ENCODE measurements at regions not wholly inside any gene's neighbourhood (a gene's known extent, or its start where the extent isn't known, plus 50 kb on each side); places are given as distances from the start of the nearest gene placed in this dataset.

DNA sequence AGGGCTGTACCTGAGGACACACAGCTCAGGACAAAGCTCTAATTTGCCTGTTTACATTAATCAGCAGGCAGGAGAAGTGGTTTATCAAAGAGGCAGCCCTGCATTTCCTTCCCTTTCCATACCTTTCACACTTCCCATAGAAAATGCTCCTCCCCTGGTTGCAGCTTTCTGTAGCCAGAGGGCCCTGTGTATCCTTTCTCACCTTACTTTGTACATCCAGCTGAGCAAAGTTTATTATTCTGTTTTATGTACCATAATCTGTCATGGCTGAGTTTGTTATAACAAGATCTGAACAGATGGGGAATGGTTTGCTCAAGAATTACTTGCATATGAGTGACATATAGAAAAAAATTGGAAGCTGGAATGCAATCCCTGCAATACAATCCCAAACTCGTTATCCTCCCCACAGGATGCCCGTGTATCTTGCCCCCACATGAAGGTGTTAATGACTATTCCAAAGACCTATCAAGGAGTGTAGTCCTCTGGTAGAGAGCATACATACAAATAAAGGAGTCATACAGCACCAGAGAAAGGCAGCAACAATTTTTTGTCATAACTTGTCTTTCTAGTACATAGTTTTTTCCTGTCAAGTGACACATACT is 1025.8 kb upstream of the KLHL29 start:
- Mint-ChIP-seq H3K27me3 (no peaks in the 10 kb centered on the region), H3K27ac (no peak overlapping the region)

DNA sequence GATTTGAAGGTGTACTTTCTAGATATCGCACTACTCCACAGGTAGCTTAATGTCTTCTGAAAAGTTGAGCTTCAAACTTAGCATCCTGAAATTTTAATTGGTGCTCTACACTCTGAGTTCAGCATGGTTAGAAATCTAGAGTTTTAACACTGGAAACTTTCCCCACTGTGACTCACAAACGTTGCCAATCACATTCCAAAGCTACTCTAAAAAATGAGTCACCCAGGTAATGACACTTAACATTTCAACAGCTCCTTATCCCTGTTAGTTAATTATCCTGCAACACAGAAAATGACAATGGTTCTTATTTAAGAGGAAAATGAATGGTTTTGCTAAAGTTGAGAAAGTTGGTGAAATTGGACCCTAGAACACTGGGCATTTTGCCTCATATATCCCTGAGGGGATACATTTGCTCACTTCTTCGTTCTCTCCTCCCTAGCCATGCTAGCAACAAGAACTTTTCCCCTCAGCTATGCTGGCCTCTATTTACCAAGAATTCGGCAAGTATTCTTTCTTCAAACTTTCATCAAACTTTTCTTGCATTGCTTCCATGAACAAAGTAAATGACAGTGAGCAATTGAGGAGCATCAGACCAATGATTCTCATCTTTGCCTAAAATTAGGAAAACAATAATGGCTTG is 1024.1 kb upstream of the KLHL29 start:
- no peak overlapping the region for H3K4me3 Mint-ChIP-seq
- H3K4me1 Mint-ChIP-seq, result no peaks in the 10 kb centered on the region

More for the DNA sequence above, 1025.8 kb upstream of the KLHL29 start:
- H3K36me3 Mint-ChIP-seq, result no peaks in the 10 kb centered on the region
- DNase-seq (no peak), ATAC-seq (ENCODE audit: low read depth in 2 of 2) (no peak)
- H3K4me3 Mint-ChIP-seq, result no peak overlapping the region
- H3K9me3 Mint-ChIP-seq, result peaks cover 0 to 2% (median 0%) of the 10 kb centered on the region in 7 donors
- H3K4me1 Mint-ChIP-seq, result no peaks in the 10 kb centered on the region

DNA sequence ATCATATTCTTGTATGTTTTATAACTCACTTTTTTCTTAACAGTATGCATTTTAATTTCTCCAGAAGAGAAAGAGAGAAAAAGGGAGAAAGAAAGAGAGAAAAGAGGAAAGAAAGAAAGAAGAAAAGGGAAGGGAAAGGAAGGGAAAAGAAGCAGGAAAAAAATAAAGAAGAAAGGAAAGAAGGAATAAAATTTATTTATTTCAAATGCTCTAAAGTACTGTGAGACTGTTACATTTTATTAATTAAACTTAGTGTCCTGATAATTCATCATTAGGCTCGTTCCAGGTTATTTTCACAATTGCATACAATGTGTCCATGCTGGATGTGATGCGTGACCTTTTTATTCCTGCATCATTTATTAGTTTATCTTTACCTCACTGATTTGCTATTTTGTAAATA is 1023.4 kb upstream of the KLHL29 start:
- H3K4me1 Mint-ChIP-seq, result no peaks in the 10 kb centered on the region
- H3K4me3 Mint-ChIP-seq, result no peak overlapping the region
- no peaks in the 10 kb centered on the region for H3K27me3 Mint-ChIP-seq
- H3K36me3 Mint-ChIP-seq, result no peaks in the 10 kb centered on the region
- ATAC-seq (ENCODE audit: low read depth in 2 of 2), result no peak
- H3K9me3 Mint-ChIP-seq, result peaks cover 0 to 4% (median 0%) of the 10 kb centered on the region in 7 donors
- no peak overlapping the region for H3K27ac Mint-ChIP-seq
- no peak for DNase-seq

More for the DNA sequence above, 1024.1 kb upstream of the KLHL29 start:
- no peak for ATAC-seq (ENCODE audit: low read depth in 2 of 2)
- H3K27me3 Mint-ChIP-seq, result no peaks in the 10 kb centered on the region
- peaks cover 0 to 4% (median 0%) of the 10 kb centered on the region in 7 donors for H3K9me3 Mint-ChIP-seq
- H3K27ac Mint-ChIP-seq, result no peak overlapping the region
- no peak for DNase-seq
- H3K36me3 Mint-ChIP-seq, result no peaks in the 10 kb centered on the region

DNA sequence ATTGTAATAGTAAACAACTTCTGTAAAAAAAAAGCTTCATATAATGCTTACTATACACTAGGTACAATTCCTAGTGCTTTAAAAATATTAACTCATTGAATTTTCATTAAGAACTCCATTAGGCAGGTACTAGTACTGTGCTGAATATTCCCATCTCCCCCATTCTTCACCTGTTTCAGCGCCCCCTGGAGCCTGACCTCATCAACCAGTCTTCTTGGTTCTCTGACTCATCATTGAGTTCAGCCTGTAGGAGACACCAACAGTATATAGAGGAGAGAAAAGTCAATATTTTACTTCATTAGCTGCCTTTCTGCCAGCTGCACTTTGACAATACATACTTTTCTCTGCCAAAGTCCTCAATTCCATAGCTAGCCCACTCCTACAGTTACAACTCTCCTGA is 1009.9 kb upstream of the KLHL29 start:
- no peaks in the 10 kb centered on the region for H3K27me3 Mint-ChIP-seq
- no peak overlapping the region for H3K4me3 Mint-ChIP-seq
- DNase-seq (no peak), ATAC-seq (ENCODE audit: low read depth in 2 of 2) (no peak)
- H3K36me3 Mint-ChIP-seq, result no peaks in the 10 kb centered on the region
- no peaks in the 10 kb centered on the region for H3K4me1 Mint-ChIP-seq
- H3K9me3 Mint-ChIP-seq, result peaks cover 0 to 5% (median 1%) of the 10 kb centered on the region in 7 donors
- no peak overlapping the region for H3K27ac Mint-ChIP-seq

DNA sequence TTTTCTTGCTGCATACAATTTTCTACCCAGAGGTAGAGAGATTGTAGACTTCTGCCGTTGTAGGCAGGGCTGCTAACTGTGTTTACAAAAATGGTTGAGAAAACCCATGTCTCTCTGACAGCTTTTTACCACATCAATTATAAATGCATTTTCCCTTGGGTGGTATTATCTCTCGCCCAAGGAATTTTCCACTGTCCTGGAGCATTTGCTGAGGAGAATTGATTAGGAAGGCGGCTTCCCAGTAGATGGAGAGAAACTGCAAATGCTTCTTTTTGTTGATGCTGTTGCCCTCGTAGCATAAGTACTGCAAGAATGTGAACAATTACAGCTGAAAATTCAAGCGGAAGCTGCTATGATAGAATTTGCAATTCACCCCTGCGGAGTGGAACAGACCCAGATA is 1007.7 kb upstream of the KLHL29 start:
- no peaks in the 10 kb centered on the region for H3K4me1 Mint-ChIP-seq
- no peaks in the 10 kb centered on the region for H3K36me3 Mint-ChIP-seq
- no peak overlapping the region for H3K27ac Mint-ChIP-seq
- ATAC-seq (ENCODE audit: low read depth in 2 of 2), result no peak
- H3K27me3 Mint-ChIP-seq, result no peaks in the 10 kb centered on the region
- DNase-seq, result no peak
- peaks cover 0 to 5% (median 0%) of the 10 kb centered on the region in 7 donors for H3K9me3 Mint-ChIP-seq
- no peak overlapping the region for H3K4me3 Mint-ChIP-seq

DNA sequence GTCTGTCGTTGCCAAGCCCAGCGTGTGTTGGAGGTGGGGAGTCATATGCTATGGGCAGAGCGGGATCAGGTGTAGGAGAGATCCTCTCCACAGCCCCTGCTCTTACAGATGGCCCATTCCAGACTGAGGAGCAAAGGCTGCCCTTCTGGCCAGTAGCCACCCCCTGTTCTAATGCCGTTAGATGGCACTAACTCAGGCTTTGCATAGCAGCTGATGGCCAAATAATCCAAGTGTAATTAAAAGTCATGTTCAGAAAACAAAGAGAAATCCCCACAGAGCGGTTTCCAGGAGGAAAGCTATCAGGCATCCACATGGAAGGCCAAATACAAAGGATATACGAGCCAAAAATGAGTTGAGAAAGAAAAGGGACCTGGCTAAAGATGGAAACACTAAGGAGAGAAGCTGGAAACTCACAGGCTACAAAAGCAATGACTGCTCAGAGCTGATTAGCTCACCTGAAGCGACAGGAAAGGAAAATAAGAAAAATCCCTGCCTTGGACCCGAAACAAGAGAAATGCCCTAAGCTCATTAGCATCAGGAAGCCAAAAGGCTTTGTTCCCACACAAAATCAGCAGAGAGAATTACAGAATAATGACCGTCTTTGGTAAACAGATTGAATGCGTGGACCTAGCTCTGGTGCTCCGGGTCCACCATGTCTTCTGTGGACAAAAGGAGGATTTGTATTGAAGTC is 1002.4 kb upstream of the KLHL29 start:
- Mint-ChIP-seq H3K36me3 (no peaks in the 10 kb centered on the region), H3K4me1 (no peaks in the 10 kb centered on the region), H3K9me3 (peaks cover 0 to 5% (median 1%) of the 10 kb centered on the region in 7 donors), H3K27ac (no peak overlapping the region), H3K4me3 (no peak overlapping the region), H3K27me3 (no peaks in the 10 kb centered on the region)
- DNase-seq (no peak), ATAC-seq (ENCODE audit: low read depth in 2 of 2) (no peak)

DNA sequence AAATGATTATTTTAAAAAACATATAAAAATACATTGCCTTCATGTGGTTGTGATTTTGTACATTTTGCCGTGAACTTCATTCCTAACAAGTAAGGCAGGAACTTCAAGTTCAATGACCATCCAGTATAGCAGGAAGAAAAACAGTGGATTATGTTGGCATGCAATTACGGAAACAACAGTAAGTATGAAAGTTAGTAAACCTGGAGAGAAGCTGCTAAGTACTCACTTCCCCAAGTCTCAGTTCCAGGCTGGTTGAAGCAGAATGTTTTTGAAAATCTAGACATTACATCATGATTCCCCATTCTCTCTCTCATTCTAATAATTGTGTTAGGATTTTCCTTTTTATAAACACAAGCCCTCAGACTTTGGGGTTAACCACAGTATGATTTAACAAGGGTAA is 987.1 kb upstream of the KLHL29 start:
- no peaks in the 10 kb centered on the region for H3K27me3 Mint-ChIP-seq
- no peak overlapping the region for H3K27ac Mint-ChIP-seq
- H3K4me3 Mint-ChIP-seq, result no peak overlapping the region
- H3K9me3 Mint-ChIP-seq, result peaks cover 0 to 7% (median 0%) of the 10 kb centered on the region in 7 donors
- no peaks in the 10 kb centered on the region for H3K36me3 Mint-ChIP-seq
- ATAC-seq (ENCODE audit: low read depth in 2 of 2) (no peak), DNase-seq (no peak)
- no peaks in the 10 kb centered on the region for H3K4me1 Mint-ChIP-seq

DNA sequence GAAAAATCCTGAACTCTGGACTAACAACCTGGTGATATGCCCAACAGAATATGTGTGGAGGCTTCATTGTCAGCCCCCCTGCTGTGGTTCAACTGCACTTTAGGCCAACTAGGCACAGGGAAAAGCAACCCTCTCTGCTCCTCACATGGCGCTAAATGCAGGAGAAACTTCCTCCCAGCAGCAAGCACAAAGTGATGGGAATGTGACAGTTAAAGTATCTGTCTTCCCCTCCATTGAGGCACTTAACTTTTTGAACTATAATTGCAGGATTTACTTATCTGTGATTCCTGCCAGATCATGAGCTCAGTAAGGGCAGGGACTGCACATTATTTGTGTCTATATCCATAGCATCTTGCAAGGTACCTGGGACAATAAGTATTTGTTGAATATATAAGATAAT is 981.2 kb upstream of the KLHL29 start:
- Mint-ChIP-seq H3K27ac (no peak overlapping the region), H3K9me3 (peaks cover 0 to 15% (median 2%) of the 10 kb centered on the region in 7 donors), H3K36me3 (no peaks in the 10 kb centered on the region), H3K4me1 (peaks cover 3 to 11% (median 7%) of the 10 kb centered on the region in 3 donors), H3K27me3 (no peaks in the 10 kb centered on the region), H3K4me3 (no peak overlapping the region)
- ATAC-seq (ENCODE audit: low read depth in 2 of 2) (no peak), DNase-seq (no peak)

DNA sequence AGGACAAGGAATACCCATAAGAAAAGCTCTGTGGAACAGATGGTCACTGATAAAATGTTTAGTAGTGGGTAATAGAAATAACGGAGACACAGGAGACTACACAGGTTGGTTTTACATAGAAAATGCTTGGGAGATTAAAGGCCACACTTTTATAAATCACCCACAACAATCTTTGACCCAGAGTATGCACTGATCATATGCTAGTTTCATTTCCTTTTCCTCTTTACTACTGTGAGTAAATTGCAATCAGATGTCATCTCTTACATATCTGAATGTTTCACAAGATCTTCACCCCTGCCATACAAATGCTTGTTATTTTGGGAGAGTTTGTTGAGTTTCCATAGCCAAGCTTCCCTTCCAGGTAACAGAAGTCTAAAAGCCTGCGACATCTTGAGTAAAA is 978.4 kb upstream of the KLHL29 start:
- no peaks in the 10 kb centered on the region for H3K36me3 Mint-ChIP-seq
- no peaks in the 10 kb centered on the region for H3K27me3 Mint-ChIP-seq
- ATAC-seq (ENCODE audit: low read depth in 2 of 2), result no peak
- no peak for DNase-seq
- no peak overlapping the region for H3K27ac Mint-ChIP-seq
- no peak overlapping the region for H3K4me3 Mint-ChIP-seq
- peaks cover 3 to 11% (median 7%) of the 10 kb centered on the region in 3 donors for H3K4me1 Mint-ChIP-seq
- H3K9me3 Mint-ChIP-seq, result peaks cover 0 to 9% (median 0%) of the 10 kb centered on the region in 7 donors

DNA sequence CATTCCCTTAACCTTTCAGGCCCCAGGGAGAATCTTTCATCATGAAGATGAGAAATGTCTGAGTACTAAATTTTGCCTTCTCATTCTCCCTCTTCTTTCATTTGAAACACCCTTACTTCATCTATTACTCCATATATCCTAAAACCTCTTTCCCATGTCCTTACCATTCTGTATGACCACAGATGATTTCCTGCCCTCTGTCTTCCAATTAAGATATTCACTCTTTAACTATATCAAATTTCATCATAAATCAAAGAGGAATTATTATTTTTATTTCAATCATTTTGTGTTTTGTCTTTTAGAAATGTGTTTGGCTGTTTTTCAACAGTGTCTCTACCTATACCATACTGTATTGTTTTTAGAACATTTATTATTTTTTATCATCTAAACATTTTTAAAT is 964.9 kb upstream of the KLHL29 start:
- no peak overlapping the region for H3K27ac Mint-ChIP-seq
- ATAC-seq (ENCODE audit: low read depth in 2 of 2) (no peak), DNase-seq (no peak)
- H3K27me3 Mint-ChIP-seq, result no peaks in the 10 kb centered on the region
- H3K9me3 Mint-ChIP-seq, result peaks cover 7 to 32% (median 10%) of the 10 kb centered on the region in 7 donors
- no peak overlapping the region for H3K4me3 Mint-ChIP-seq
- no peaks in the 10 kb centered on the region for H3K4me1 Mint-ChIP-seq
- no peaks in the 10 kb centered on the region for H3K36me3 Mint-ChIP-seq

DNA sequence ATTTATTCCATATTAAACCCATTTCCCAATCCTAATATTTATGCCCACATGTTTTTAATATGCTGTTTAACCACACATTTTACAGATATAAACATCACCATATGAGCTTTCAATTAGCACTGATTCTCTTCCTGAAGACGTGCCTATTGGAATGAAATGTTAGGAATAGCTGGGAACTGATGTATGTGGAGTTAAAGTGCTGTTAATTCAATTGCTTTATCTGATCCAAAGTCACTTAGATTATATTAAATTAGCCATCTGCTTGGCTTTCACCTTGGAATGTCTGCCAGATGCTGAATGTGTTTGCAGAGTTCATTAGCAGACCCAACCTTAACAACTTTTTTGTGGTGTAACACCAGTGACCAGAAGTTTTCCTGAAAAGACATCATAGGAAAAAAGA is 942.9 kb upstream of the KLHL29 start:
- ATAC-seq (ENCODE audit: low read depth in 2 of 2) (no peak), DNase-seq (no peak)
- Mint-ChIP-seq H3K4me1 (no peaks in the 10 kb centered on the region), H3K27me3 (no peaks in the 10 kb centered on the region), H3K36me3 (no peaks in the 10 kb centered on the region), H3K4me3 (no peak overlapping the region), H3K27ac (no peak overlapping the region), H3K9me3 (peaks cover 0 to 6% (median 0%) of the 10 kb centered on the region in 7 donors)

DNA sequence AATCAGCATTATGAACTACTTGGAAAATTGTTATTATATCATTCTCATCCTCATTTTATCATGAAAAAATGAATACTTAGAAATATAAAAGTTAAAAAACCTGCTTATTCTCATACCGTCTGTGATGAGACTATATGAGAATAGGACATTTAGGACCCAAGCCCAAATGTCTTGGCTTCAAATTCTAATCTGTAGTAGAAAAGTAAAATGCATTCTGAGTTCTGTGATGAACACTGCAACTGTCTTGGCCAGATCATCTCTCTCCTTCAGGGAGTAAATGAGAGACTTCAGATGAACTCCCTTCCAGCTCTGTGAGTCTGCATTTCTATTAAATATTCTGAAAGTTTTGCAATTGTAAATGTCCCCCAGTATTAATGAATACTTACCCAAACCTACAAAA is 940.7 kb upstream of the KLHL29 start:
- Mint-ChIP-seq H3K27ac (no peak overlapping the region), H3K27me3 (no peaks in the 10 kb centered on the region), H3K36me3 (no peaks in the 10 kb centered on the region), H3K4me3 (no peak overlapping the region), H3K4me1 (no peaks in the 10 kb centered on the region), H3K9me3 (peaks cover 0 to 15% (median 5%) of the 10 kb centered on the region in 7 donors)
- DNase-seq, result no peak
- ATAC-seq (ENCODE audit: low read depth in 2 of 2), result no peak

DNA sequence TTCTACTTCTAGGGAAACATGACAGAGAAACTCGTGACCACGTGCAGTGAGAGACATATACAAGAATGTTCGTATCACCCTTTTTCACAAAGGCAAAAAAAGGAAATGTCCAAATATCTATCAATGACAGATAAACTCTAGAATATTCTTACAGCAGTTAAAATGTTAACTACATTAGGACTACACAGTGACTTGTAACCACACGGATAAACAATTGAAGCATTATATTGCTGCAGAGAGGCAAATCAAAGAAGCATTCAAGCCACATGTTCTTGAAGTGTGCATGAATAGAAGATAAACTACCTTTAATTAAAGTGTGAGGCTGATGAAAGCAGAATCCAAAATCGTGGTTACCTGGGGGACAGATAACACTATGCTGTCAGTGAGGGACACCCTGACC is 935.3 kb upstream of the KLHL29 start:
- no peaks in the 10 kb centered on the region for H3K4me1 Mint-ChIP-seq
- no peaks in the 10 kb centered on the region for H3K36me3 Mint-ChIP-seq
- DNase-seq (no peak), ATAC-seq (ENCODE audit: low read depth in 2 of 2) (no peak)
- H3K27ac Mint-ChIP-seq, result no peak overlapping the region
- peaks cover 0 to 15% (median 8%) of the 10 kb centered on the region in 7 donors for H3K9me3 Mint-ChIP-seq
- H3K4me3 Mint-ChIP-seq, result no peak overlapping the region
- no peaks in the 10 kb centered on the region for H3K27me3 Mint-ChIP-seq

DNA sequence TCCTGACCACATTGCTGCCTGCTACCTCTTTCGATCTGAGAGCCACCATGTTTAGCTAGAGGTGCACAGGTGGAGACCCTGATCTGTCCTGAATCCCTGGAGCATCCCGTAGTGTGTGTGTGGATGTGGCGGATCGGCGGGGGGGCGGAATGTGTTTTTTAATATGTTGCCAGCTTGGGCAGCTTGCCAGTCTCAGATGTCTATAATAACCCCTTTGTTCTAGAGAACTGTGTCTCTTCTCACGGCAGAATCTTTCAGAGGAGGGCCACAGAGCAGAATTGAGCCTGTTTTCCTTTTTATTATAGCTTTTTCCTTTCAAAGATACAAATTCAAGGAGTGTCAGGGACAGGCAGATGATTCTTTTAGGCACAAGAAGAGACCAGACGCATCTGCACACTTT is 934.1 kb upstream of the KLHL29 start:
- DNase-seq (no peak), ATAC-seq (ENCODE audit: low read depth in 2 of 2) (no peak)
- H3K4me1 Mint-ChIP-seq, result no peaks in the 10 kb centered on the region
- H3K4me3 Mint-ChIP-seq, result no peak overlapping the region
- peaks cover 0 to 15% (median 8%) of the 10 kb centered on the region in 7 donors for H3K9me3 Mint-ChIP-seq
- H3K27me3 Mint-ChIP-seq, result no peaks in the 10 kb centered on the region
- H3K36me3 Mint-ChIP-seq, result no peaks in the 10 kb centered on the region
- no peak overlapping the region for H3K27ac Mint-ChIP-seq
